ENCODE measurements at regions not wholly inside any gene's neighbourhood (a gene's known extent, or its start where the extent isn't known, plus 50 kb on each side); places are given as distances from the start of the nearest gene placed in this dataset.

DNA sequence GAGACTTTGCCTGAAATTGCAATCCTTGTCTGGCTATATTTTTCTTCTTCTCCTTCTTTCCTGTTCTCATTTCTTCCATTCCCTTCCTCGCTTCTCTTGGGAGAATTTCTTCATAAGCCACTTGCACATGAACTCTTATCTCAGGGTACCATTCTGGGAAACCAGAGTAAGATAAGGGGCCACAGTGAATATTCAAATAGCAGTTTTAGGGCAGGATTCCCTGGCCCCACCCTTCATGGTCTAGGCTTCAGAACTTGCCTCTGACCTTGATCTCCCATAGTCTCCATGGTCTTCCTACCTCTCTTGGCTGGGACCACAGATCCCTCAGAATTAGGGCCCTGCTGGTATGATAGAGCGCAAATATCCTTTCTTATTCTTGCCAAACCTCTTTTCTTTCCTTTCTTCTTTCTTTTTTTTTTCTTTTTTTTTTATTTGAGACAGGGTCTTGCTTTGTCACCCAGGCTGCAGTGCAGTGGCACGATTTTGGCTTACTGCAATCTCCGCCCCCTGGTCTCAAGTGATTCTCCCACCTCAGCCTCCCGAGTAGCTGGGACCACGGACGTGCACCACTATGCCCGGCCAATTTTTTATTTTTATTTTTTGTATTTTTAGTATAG, 123.0 kb upstream of the CITED2 start:
- in situ Hi-C loops (cut with HindIII; ENCODE audit: low sequenced_read_pairs): no loop called here

- in situ Hi-C loops (cut with HindIII; ENCODE audit: low sequenced_read_pairs): no loop called here
Observed at GRCh38 chr6:139496654-139497344, 122.4 kb upstream of the CITED2 start.

DNA sequence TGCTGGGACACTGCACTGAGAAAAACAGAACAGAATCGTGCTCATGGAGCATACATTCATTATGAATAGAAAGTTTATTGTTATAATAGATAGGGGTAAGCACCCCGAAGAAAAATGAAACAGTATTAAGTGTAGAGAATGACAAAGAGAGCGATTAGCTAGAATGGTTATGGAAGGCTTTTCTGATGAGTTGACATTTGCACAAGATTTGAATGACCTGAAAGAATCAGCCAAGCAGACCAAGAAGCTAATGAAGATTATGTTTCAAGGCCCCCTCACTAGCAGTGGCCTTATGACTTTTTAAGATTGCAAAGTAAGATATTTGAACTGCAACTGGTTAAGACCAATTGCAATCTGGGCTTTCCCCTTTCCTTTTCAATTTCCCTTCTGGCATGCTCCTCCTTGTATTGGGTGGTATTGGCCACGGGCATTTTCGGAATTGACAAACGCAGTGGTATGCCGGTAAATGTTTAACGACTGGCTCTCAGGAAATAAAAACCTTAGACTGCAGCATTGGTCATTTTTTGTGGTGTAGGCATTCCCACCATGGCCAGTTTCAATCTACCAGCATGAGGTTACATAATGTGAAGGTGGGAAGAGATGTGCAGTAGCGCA, 120.0 kb upstream of the CITED2 start:
- in situ Hi-C loops (cut with HindIII; ENCODE audit: low sequenced_read_pairs): no loop called here

DNA sequence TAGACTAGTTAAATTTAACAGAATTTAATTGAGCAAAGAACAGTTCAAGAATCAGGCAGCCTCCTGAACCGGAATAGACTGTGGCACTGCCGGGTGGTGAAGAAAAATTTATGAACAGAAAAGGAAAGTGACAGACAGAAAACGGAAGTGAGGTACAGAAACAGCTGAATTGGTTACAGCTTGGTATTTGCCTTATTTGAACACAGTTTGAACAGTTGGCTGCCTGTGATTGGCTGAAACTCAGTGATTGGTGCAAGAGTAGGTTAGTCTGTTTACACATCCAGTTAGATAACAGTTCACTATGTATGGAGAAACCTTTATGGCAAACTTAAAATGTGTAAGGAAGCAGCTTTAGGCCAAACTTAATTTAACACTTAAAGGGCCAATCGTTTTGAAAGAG, 116.0 kb upstream of the CITED2 start:
- in situ Hi-C loops (cut with HindIII; ENCODE audit: low sequenced_read_pairs): no loop called here

DNA sequence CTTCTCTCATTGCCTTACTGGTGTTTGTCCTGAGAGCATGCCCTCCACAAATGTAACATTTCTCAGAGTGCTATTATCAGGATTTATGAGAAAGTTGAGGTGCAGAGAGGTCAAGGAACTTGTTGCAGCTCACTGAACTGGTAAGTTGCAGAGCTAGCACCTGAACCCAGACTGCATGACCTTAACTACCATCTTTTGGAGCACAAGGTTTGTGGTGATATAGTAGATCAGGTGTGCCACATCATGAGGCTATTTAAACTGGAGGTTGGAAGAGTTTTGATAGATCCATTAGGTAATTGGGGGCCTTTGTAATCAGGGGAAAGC, 112.0 kb upstream of the CITED2 start:
- in situ Hi-C loops (cut with HindIII; ENCODE audit: low sequenced_read_pairs): no loop called here

DNA sequence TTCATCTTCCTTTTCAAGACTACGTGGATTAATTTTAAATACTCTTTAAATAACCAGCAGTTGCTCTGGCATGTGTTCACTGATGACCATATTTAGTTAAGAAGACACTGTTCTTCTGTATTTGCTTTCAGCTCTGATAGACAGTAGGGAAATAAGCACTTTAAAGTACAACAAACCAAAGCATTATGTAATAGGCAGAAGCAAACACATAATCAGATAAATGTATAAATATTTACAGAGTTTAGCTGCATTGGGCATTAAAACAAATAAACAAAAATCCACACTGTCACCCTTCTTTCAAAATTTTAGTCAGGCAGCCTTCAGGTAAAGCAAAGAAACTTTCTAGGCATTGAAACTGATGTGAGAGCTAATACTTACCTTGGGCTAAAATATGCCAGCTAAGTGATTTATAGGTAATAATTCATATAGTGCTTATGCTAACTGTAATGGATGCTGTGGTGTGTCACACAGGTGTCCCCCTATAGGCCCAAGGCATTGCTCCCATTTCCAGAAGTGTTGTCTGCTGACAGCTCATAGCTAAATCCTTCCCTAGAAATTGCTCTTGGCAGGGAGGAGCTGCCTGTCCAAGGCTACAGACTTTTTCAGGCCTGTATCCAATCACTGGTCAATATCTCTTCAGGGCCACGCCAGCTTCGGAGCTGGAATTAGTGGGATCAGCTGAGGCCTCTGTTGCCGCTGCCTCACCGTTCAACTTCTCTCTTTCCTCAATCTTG, 111.5 kb upstream of the CITED2 start:
- in situ Hi-C loops (cut with HindIII; ENCODE audit: low sequenced_read_pairs): no loop called here

DNA sequence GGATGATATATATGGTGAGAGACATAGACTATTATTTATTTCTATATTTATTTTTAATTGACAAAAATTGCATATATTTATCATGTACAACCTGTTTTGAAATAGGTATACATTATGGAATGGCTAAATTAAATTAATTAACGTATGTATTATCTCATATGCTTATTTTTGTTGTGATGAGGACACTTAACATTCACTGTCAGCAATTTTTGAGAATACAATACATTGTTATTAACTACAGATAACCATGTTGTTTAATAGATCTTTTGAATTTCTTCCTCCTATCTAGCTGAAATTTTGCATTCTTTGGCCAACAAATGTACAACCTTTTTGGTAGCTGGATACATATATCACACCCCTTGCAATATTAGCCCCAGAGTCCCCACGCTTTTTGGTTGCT, 110.7 kb upstream of the CITED2 start:
- in situ Hi-C loops (cut with HindIII; ENCODE audit: low sequenced_read_pairs): no loop called here

DNA sequence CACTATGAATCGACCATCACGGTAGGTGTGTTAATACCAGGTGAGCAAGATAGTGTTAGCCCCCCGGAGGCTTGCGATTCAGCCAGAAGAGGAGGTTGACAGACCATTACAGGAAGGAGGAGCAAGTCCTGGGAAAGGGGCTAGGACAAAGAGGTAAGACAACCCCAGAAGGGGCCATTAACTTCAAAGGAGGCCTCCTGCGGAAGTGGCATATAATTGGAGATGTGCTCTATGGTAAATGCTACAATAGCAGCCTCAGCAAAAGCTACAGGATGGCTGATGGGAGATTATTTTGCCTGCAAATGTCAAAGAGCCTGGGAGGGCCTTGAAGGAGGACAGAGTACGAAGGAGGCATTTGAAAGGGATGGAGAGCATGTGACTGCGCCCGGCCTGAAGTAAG, 108.6 kb upstream of the CITED2 start:
- in situ Hi-C loops (cut with HindIII; ENCODE audit: low sequenced_read_pairs): no loop called here

DNA sequence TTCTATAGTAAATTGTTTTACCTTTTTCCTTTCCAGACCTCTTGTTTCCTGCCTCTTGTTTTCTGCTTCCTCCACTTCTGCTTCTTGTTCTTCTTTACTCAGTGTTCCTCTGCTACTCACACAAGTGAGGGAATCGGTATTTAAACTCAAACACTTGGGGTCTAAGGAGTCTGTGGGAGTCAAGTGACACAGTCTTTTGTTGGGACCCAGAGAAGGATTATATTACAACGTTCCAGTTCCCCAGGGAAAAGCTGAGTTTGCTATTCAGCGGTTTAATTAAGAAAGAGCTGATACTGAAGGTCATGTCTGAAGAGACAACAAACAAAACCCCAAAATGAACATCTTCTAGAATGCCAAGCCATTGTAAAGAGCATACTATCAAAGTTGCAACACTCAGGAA, 107.8 kb upstream of the CITED2 start:
- in situ Hi-C loops (cut with HindIII; ENCODE audit: low sequenced_read_pairs): no loop called here

GRCh38 chr6:139480356-139481165, 106.1 kb upstream of the CITED2 start:
- in situ Hi-C loops (cut with HindIII; ENCODE audit: low sequenced_read_pairs): no loop called here

GRCh38 chr6:139479433-139480222, 105.2 kb upstream of the CITED2 start:
- in situ Hi-C loops (cut with HindIII; ENCODE audit: low sequenced_read_pairs): no loop called here

DNA sequence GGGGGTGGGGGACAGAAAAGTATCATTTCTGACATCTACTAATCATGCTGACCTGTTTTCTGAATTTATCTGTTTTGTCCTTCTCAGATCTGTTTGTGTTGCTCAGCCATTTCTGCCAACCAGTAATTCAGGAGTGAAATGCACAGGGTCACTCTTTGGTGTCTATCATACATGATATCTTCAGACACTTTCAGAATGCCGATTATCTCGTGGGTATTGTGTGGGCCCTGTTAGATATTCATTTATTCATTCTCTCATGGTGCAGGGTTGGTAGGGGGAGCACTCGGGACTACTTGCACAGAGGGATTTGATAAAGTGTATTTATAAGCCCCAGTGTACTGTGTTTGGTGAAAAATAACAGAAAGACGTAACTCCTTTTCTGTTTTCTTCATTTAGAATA, 101.2 kb upstream of the CITED2 start:
- in situ Hi-C loops (cut with HindIII; ENCODE audit: low sequenced_read_pairs): no loop called here

DNA sequence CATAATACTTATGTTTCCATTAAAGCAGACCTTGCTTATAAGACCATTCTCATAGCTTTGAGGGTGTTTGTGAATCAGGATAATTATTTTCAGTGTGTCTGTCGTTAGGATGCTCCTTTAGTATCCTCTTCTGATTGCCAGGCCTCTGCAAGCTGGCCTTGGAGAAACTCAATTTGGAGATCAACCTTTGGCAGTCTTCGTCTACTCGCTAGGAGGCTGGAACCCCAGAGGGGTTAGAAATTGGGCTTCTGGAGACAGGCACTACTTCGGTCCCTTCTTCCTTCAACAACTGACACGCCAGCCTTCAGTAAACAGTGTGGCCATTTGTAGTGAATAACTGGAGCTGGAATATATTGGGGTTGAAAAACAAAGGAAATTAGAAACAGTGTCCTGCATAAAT, 100.8 kb upstream of the CITED2 start:
- in situ Hi-C loops (cut with HindIII; ENCODE audit: low sequenced_read_pairs): no loop called here

DNA sequence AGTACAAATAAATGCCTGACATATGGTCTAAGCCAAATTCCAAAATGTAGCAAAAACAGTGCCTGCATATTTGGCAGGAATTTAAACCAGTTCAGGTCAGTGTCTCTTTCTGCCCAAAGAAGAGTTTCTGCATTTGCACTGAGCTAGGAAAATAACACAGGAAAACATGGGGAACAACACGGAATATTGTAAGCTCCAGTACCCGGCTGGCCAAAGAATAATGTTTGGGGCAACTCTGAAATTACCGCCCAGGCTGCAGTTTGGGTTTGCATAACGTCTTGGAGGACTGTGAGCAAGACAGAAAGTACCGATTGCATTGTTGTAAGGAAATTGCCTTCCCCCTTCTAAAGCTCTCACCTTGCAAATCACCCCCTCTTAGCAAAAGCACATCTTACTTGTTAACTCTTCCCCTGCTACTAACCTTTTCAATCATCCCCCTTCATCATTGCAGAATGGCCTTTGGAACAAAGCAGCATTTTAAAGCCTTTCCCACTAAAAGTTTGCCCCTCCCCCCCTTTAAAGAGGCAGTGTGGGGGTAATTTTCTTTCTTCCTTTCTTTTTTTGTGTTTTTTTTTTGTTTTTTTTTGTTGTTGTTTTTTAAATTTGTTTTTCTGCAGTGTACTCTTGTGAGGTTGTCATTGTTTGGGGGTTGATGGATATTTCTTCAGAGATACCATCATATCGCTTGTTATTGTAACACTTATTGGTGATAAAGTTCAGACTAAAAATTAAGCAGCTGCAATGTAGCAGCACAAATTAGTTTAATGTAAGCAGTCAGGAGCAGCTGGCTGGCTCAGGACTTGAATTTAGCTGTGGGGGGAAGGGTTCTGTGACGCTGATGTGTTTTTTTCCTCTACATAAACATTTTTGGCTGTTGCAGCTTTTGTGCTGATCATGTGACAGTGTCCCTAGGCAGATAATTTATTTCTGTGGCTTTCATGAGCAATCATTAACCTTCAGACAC, 100.0 kb upstream of the CITED2 start:
- in situ Hi-C loops (cut with HindIII; ENCODE audit: low sequenced_read_pairs): no loop called here

DNA sequence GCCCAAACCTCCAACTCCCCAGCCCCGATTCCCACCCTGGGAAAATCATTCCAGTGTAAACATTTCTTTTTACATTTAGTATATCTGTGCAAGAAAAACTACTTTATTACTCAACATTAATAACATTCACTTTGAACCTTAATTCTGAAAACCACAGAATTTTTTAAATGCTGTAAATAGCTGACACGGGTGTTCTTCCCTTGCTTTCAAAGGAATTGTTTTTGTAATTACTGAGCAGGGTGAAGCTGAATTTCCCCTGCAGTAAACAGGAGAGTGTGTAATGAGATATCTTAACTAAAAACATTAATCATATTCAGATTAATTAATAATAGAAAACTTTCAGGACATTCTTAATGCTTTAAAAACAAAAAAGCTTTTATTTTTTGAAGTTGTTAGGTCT, 99.3 kb upstream of the CITED2 start:
- in situ Hi-C loops (cut with HindIII; ENCODE audit: low sequenced_read_pairs): no loop called here

GRCh38 chr6:139473231-139473701, 98.8 kb upstream of the CITED2 start:
- in situ Hi-C loops (cut with HindIII; ENCODE audit: low sequenced_read_pairs): no loop called here

- in situ Hi-C loops (cut with HindIII; ENCODE audit: low sequenced_read_pairs): no loop called here
Observed at GRCh38 chr6:139472351-139473015, 98.0 kb upstream of the CITED2 start.

- in situ Hi-C loops (cut with HindIII; ENCODE audit: low sequenced_read_pairs): no loop called here
Observed at GRCh38 chr6:139470997-139471396, 96.5 kb upstream of the CITED2 start.

Data from DLD1 (cell line).